HG03280 (cell line): ENCODE measurements at regions not wholly inside any gene's neighbourhood (a gene's known extent, or its start where the extent isn't known, plus 50 kb on each side); places are given as distances from the start of the nearest gene placed in this dataset.

Source experiments
- ATAC-seq: cut with Tn5 transposase; IDR thresholded peaks from one replicate; pipeline ENCODE4 v1.9.1; 2021; ENCODE audit warnings: mild to moderate bottlenecking, moderate library complexity; ENCODE audit not compliant: unreplicated experiment

DNA sequence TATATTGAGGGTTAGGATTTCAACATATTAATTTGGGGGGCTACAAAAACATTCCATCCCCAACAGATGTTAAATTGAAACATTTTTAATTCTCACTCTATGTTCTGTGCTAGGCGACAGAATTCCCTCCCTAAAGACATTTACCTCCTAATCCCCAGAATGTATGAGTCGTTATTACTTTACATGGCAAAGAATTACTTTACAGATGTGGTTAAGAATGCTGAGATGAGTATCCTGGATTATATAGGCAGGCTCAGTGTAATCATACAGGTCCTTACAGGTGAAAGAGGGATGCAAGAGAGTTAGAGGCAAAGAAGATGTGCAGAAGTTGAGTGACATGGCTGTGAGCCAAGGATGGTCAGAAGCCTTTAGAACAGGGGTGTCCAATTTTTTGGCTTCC is 974.1 kb upstream of the ACVR2A start:
- ATAC-seq: no peak

- ATAC-seq: no peak
These were observed 975.5 kb upstream of the ACVR2A start for GRCh38 chr2:146869328-146869727.

DNA sequence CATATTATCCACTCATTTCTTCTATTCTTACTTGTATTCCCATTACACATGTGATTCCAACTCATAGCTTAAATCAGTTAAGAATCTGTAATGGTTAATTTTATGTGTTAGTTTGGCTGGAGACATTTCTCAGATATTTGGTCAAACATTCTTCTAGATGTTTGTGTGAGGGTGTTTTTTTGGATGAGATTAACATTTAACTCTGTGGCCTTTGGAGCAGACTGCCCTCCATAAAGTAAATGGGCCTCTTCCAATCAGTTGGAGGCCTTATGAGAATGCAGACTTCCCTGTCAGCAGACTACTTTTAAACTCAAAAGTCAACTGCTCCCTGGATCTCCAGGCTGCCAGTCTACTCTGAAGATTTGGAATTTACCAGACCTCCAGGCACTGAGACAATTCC is 976.8 kb upstream of the ACVR2A start:
- ATAC-seq: no peak

DNA sequence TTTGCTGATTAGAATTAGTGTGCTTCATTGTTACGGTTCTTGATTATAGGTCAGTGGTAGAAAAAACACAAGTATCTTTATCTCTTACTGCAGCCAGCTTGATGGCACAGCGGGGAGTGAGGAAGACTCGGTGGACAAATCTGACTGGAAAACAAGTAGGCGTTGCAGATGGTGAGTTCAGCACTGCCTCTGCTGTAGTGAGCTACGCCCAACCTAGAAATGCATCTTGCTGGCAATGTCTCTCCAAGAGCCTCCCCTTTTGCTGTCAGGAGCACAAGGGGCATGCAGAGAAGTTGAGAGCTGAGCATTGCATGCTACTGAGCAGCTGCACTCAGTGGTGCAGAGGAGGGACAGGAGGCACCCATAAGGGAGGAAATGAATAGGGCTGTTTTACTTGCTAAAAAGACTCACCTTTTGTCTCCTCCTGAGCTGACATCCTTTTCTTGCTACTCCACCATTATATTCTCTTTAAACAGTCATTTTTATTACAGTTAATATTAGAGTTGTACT is 977.3 kb upstream of the ACVR2A start:
- no peak for ATAC-seq

- no peak for ATAC-seq
These were observed 990.9 kb upstream of the ACVR2A start for GRCh38 chr2:146853741-146854444.

- no peak for ATAC-seq
These were observed 992.2 kb upstream of the ACVR2A start for GRCh38 chr2:146852661-146853060.

GRCh38 chr2:146850746-146851145 is 994.1 kb upstream of the ACVR2A start:
- no peak for ATAC-seq

GRCh38 chr2:146847846-146848245 is 997.0 kb upstream of the ACVR2A start:
- ATAC-seq: no peak

- no peak for ATAC-seq
These were observed 1000.4 kb upstream of the ACVR2A start for GRCh38 chr2:146844226-146844990.

GRCh38 chr2:146837857-146838256 is 1007.0 kb upstream of the ACVR2A start:
- ATAC-seq: no peak

GRCh38 chr2:146826388-146826787 is 1018.4 kb upstream of the ACVR2A start:
- ATAC-seq: no peak

GRCh38 chr2:146821836-146822316 is 1023.0 kb upstream of the ACVR2A start:
- ATAC-seq: no peak

- no peak for ATAC-seq
These were observed 1024.2 kb upstream of the ACVR2A start for GRCh38 chr2:146820672-146821071.

- ATAC-seq: no peak
These were observed 1026.7 kb upstream of the ACVR2A start for GRCh38 chr2:146818122-146818521.

GRCh38 chr2:146817613-146818012 is 1027.2 kb upstream of the ACVR2A start:
- no peak for ATAC-seq

DNA sequence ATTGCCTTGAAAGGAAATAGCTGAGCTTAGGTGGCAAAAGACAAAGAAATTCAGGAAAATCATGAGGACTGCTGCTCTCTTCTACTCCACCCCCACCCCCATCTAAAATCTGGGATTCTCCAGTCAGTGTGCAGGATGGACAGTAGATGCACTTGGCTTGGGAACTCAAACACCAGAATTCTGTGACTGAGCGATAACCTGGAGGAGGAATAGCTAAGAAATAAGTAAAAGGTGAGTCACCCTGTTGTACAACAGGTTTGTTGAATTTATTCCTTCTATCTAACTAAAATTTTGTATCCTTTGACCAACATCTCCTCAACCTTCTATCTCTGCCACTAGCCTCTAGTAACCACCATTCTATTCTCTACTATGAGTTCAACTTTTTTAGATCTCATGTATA is 1029.9 kb upstream of the ACVR2A start:
- ATAC-seq: no peak

GRCh38 chr2:146807568-146808168 is 1037.2 kb upstream of the ACVR2A start:
- ATAC-seq: no peak

- no peak for ATAC-seq
These were observed 1038.3 kb upstream of the ACVR2A start for GRCh38 chr2:146806364-146807005.

- ATAC-seq: no peak
These were observed 1040.5 kb upstream of the ACVR2A start for GRCh38 chr2:146804288-146804687.

DNA sequence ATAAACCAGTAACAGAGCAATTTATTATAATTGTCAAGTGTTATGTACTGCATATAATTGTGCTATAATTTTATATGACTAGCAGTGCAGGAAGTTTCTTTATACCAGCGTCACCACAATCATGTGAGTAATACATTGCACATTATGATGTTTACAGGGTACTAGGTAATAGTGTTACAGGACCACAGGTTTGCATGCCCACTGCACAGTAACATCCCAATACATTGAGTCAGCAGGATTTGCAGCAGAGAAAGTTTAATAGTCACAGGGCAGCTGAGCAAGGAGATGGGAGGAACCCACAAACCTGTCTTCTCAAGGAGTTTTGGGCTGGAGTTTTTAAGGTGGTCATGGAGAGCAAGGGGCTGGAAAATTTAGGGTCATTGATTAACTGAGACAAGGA is 1042.9 kb upstream of the ACVR2A start:
- ATAC-seq: no peak

DNA sequence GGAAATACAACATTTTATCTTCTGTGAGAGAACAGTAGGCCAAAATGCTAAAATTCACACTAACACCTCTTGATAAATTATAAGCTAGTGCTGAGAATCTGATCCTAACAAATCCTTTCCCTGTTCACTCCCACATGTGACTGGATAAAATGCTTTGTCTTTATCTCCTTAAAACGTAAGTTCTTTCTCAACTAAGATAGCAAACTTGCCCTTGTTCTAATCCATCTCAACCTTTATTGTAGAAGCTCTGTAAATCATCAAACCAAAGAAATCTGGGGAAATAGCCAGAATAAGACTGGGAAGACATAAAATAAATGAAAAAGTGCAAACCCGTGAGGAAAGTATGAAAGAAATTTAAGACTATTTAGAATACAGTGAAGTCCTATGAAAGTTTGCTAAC is 1058.4 kb upstream of the ACVR2A start:
- ATAC-seq: no peak
